Thoracic aorta (tissue), 2 donors: ENCODE measurements at regions not wholly inside any gene's neighbourhood (a gene's known extent, or its start where the extent isn't known, plus 50 kb on each side); places are given as distances from the start of the nearest gene placed in this dataset.

Experiments
- ATAC-seq: fragments of 150-250 bp; one replicate; pipeline ENCODE4 v1.8.0; 2017; ENCODE audit warnings: low read depth; ENCODE audit not compliant: insufficient number of reproducible peaks, low FRiP score
- DNase-seq: peaks from one replicate; pipeline ENCODE4 v3.0.0-alpha.2; 2020; ENCODE audit warnings: low spot score
- H3K27ac ChIP-seq, 2 donors: fragments of 200-600 bp; sonication (generic); 1 replicate in 1 of 2; 2 replicates in 1 of 2; pipeline ENCODE4 v1.5.1; 2016; ENCODE audit warnings: mild to moderate bottlenecking in 2 of 2, moderate library complexity in 2 of 2
- H3K27me3 ChIP-seq: fragments of 200-600 bp; sonication (generic); replicated peaks from 2 replicates; pipeline ENCODE4 v1.6.0; 2016; ENCODE audit warnings: mild to moderate bottlenecking; ENCODE audit not compliant: insufficient read depth
- H3K36me3 ChIP-seq: fragments of 200-600 bp; sonication (generic); one replicate; pipeline ENCODE4 v1.5.1; 2016
- H3K4me1 ChIP-seq, 2 donors: fragments of 200-600 bp; sonication (generic); 1 replicate in 1 of 2; 2 replicates in 1 of 2; pipeline versions ENCODE4 v1.5.1 to v1.6.0; 2016; ENCODE audit warnings: low read depth in 2 of 2, mild to moderate bottlenecking in 1 of 2; ENCODE audit not compliant: control insufficient read depth in 1 of 2
- H3K4me3 ChIP-seq: fragments of 200-600 bp; sonication (generic); 2 replicates; pipeline ENCODE4 v1.5.1; 2016; ENCODE audit warnings: mild to moderate bottlenecking
- H3K9me3 ChIP-seq: fragments of 200-600 bp; sonication (generic); 2 replicates; pipeline ENCODE4 v1.5.1; 2016
- TF ChIP-seq, protein P1 (sequence below): fragments of 200-600 bp; sonication (generic); IDR thresholded peaks from one replicate; pipeline ENCODE4 v1.5.1; 2019; ENCODE audit warnings: antibody characterized with exemption

- H3K27me3 ChIP-seq = no peaks in the 10 kb centered on the region
- H3K27ac ChIP-seq = no peak overlapping the region
- H3K9me3 ChIP-seq = peaks cover 4% of the 10 kb centered on the region
- no peaks in the 10 kb centered on the region for H3K36me3 ChIP-seq
- TF ChIP-seq, protein P1, sequence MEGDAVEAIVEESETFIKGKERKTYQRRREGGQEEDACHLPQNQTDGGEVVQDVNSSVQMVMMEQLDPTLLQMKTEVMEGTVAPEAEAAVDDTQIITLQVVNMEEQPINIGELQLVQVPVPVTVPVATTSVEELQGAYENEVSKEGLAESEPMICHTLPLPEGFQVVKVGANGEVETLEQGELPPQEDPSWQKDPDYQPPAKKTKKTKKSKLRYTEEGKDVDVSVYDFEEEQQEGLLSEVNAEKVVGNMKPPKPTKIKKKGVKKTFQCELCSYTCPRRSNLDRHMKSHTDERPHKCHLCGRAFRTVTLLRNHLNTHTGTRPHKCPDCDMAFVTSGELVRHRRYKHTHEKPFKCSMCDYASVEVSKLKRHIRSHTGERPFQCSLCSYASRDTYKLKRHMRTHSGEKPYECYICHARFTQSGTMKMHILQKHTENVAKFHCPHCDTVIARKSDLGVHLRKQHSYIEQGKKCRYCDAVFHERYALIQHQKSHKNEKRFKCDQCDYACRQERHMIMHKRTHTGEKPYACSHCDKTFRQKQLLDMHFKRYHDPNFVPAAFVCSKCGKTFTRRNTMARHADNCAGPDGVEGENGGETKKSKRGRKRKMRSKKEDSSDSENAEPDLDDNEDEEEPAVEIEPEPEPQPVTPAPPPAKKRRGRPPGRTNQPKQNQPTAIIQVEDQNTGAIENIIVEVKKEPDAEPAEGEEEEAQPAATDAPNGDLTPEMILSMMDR = no peak
- no peak for ATAC-seq
- DNase-seq = no peak
- H3K4me1 ChIP-seq = no peaks in the 10 kb centered on the region
- no peak overlapping the region for H3K4me3 ChIP-seq
Measured at GRCh38 chr10:20726381-20726780, 170.7 kb downstream of the NEBL start.

GRCh38 chr10:20714979-20715378 lies 182.1 kb downstream of the NEBL start:
- Histone ChIP-seq H3K27ac (no peak overlapping the region), H3K36me3 (no peaks in the 10 kb centered on the region), H3K4me3 (no peak overlapping the region), H3K9me3 (no peaks in the 10 kb centered on the region), H3K27me3 (no peaks in the 10 kb centered on the region), H3K4me1 (peaks cover 0 to 20% of the 10 kb centered on the region in 2 donors)
- ATAC-seq (no peak), DNase-seq (no peak)
- TF ChIP-seq, protein P1 = no peak

DNA sequence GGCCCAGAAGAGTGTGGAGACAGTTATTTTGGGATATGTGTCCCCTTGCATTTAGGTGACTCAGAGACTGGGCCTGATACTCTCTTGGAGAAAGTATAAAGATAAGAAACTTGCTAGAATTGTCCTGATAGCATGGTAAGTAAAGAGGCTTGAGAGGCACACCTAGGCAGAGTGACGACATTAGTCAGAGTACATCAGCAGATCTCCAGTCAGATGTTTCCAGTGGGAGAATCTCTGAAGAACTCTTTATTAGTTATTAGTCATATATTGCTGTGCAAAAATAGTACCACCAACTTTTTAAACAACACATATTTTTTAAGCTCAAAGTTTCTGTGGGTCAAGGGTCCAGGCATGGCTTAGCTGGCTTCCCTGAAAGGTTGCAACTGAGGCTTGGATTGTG lies 182.6 kb downstream of the NEBL start:
- peaks cover 0 to 20% of the 10 kb centered on the region in 2 donors for H3K4me1 ChIP-seq
- H3K27me3 ChIP-seq = no peaks in the 10 kb centered on the region
- ATAC-seq = no peak
- no peaks in the 10 kb centered on the region for H3K9me3 ChIP-seq
- H3K4me3 ChIP-seq = no peak overlapping the region
- DNase-seq = no peak
- H3K27ac ChIP-seq = no peak overlapping the region
- H3K36me3 ChIP-seq = no peaks in the 10 kb centered on the region
- TF ChIP-seq, protein P1 = no peak

DNA sequence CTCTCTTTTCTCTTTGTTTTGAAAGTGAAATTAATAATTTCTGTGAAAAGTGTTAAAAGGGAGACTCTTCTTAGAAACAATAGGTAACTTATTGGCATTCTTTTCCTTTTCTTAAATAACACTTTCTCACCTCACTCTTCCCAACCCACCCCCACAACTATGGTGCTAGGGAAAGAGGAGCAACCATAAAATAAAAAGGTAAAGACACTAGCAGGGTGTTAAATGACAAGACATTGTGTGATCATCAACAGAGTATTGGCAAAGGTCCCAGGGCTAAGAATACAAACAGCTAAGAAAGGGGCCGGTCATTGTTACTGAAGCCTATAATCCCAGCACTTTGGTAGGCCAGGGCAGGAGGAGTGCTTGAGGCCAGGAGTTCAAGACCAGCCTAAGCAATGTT lies 183.7 kb downstream of the NEBL start:
- Histone ChIP-seq H3K27me3 (no peaks in the 10 kb centered on the region), H3K4me3 (no peak overlapping the region), H3K36me3 (no peaks in the 10 kb centered on the region), H3K4me1 (peaks cover 0 to 20% of the 10 kb centered on the region in 2 donors), H3K9me3 (no peaks in the 10 kb centered on the region), H3K27ac (no peak overlapping the region)
- DNase-seq (no peak), ATAC-seq (no peak)
- TF ChIP-seq, protein P1 = no peak

GRCh38 chr10:20712774-20713173 lies 184.3 kb downstream of the NEBL start:
- peaks cover 0 to 20% of the 10 kb centered on the region in 2 donors for H3K4me1 ChIP-seq
- DNase-seq = no peak

More at GRCh38 chr10:20712774-20713173, 184.3 kb downstream of the NEBL start:
- H3K27ac ChIP-seq = no peak overlapping the region
- no peaks in the 10 kb centered on the region for H3K9me3 ChIP-seq
- no peak for ATAC-seq
- no peaks in the 10 kb centered on the region for H3K27me3 ChIP-seq
- no peak overlapping the region for H3K4me3 ChIP-seq
- no peaks in the 10 kb centered on the region for H3K36me3 ChIP-seq
- TF ChIP-seq, protein P1 = no peak
